HCT116 (cell line): ENCODE measurements at regions not wholly inside any gene's neighbourhood (a gene's known extent, or its start where the extent isn't known, plus 50 kb on each side); places are given as distances from the start of the nearest gene placed in this dataset.

Source experiments
- ATF3 ChIP-seq: IDR thresholded peaks from 2 replicates; pipeline ENCODE4 v1.6.1; 2012
- CTCF ChIP-seq, 3 experiments: fragments of 200-600 bp in 1 of 3; sonication (generic) in 1 of 3; IDR thresholded peaks in 2 of 3; conservative IDR thresholded peaks in 1 of 3; 2 replicates each; pipeline ENCODE4 v1.5.1; 2012 to 2017; ENCODE audit warnings: low read depth in 2 of 3, low read length in 2 of 3, antibody characterized with exemption in 1 of 3, borderline replicate concordance in 1 of 3, control low read depth in 1 of 3, mild to moderate bottlenecking in 1 of 3, mixed read lengths in 1 of 3, mixed run types in 1 of 3, moderate library complexity in 1 of 3; ENCODE audit not compliant: insufficient read depth in 1 of 3
- EGR1 ChIP-seq: IDR thresholded peaks from 2 replicates; pipeline ENCODE4 v1.6.1; 2012; ENCODE audit warnings: low read depth
- EZH2 ChIP-seq: fragments of 200-600 bp; sonication (generic); IDR thresholded peaks from 2 replicates; pipeline ENCODE4 v1.6.1; 2017; ENCODE audit warnings: antibody characterized with exemption, mixed run types
- POLR2A ChIP-seq: IDR thresholded peaks from 2 replicates; pipeline ENCODE4 v1.7.0; 2011; ENCODE audit warnings: borderline replicate concordance; ENCODE audit not compliant: insufficient read depth, insufficient read length; ENCODE audit errors: extremely low read depth
- POLR2AphosphoS5 ChIP-seq: IDR thresholded peaks from 2 replicates; pipeline ENCODE4 v1.6.1; 2011; ENCODE audit warnings: mild to moderate bottlenecking, low read depth, low read length, moderate library complexity
- RAD21 ChIP-seq: IDR thresholded peaks from 2 replicates; pipeline ENCODE4 v1.6.1; 2012; ENCODE audit warnings: low read depth, mild to moderate bottlenecking
- SRF ChIP-seq: IDR thresholded peaks from 2 replicates; pipeline ENCODE4 v1.6.1; 2012; ENCODE audit warnings: low read depth
- YY1 ChIP-seq: IDR thresholded peaks from 2 replicates; pipeline ENCODE4 v1.6.1; 2011; ENCODE audit warnings: low read length, low read depth, moderate library complexity, mild to moderate bottlenecking; ENCODE audit not compliant: insufficient replicate concordance; ENCODE audit errors: extremely low read depth
- ZBTB33 ChIP-seq: IDR thresholded peaks from 2 replicates; pipeline ENCODE4 v1.6.1; 2011; ENCODE audit warnings: mild to moderate bottlenecking, low read length, moderate library complexity; ENCODE audit not compliant: insufficient replicate concordance; ENCODE audit errors: extremely low read depth
- ZNF274 ChIP-seq: fragments of 200-500 bp; sonication (Bioruptor generic); IDR thresholded peaks from 2 replicates; pipeline ENCODE4 v1.6.1; 2014; ENCODE audit warnings: mild to moderate bottlenecking, low read depth, low read length, inconsistent platforms
- TF ChIP-seq, protein P1 (sequence below): IDR thresholded peaks from 2 replicates; pipeline ENCODE4 v1.6.1; 2012
- TF ChIP-seq, protein P2 (sequence below): IDR thresholded peaks from 2 replicates; pipeline ENCODE4 v1.6.1; 2012; ENCODE audit warnings: low read depth

DNA sequence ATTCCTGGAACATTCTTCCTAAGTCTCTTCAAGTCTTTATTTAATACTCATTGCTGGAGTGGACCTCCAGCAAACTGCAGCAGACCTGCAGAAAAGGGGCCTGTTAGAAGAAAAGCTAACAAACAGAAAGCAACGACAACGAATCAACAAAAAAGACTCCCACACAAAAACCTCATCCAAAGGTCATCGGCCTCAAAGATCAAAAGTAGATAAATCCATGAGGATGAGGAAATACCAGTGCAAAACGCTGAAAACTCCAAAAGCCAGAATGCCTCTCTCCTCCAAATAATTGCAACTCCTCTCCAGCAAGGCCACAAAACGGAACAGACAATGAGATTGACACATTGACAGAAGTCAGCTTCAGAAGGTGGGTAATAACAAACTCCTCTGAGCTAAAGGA lies 472.2 kb downstream of the C12orf50 start:
- no peak for TF ChIP-seq CTCF (IDR thresholded peaks at IDR 0.05 in 2 of 3, conservative IDR thresholded peaks at IDR 0.05 in 1 of 3; ENCODE audit: borderline replicate concordance in 1 of 3, insufficient read depth in 1 of 3, low read depth in 2 of 3, low read length in 2 of 3)
- TF ChIP-seq SRF: no peak
- TF ChIP-seq EGR1: no peak
- TF ChIP-seq, protein P1, sequence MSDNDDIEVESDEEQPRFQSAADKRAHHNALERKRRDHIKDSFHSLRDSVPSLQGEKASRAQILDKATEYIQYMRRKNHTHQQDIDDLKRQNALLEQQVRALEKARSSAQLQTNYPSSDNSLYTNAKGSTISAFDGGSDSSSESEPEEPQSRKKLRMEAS: no peak
- TF ChIP-seq EZH2: no peak
- no peak for TF ChIP-seq POLR2A
- TF ChIP-seq YY1: no peak
- TF ChIP-seq RAD21: no peak
- TF ChIP-seq POLR2AphosphoS5: no peak
- no peak for TF ChIP-seq ZNF274
- TF ChIP-seq, protein P2, sequence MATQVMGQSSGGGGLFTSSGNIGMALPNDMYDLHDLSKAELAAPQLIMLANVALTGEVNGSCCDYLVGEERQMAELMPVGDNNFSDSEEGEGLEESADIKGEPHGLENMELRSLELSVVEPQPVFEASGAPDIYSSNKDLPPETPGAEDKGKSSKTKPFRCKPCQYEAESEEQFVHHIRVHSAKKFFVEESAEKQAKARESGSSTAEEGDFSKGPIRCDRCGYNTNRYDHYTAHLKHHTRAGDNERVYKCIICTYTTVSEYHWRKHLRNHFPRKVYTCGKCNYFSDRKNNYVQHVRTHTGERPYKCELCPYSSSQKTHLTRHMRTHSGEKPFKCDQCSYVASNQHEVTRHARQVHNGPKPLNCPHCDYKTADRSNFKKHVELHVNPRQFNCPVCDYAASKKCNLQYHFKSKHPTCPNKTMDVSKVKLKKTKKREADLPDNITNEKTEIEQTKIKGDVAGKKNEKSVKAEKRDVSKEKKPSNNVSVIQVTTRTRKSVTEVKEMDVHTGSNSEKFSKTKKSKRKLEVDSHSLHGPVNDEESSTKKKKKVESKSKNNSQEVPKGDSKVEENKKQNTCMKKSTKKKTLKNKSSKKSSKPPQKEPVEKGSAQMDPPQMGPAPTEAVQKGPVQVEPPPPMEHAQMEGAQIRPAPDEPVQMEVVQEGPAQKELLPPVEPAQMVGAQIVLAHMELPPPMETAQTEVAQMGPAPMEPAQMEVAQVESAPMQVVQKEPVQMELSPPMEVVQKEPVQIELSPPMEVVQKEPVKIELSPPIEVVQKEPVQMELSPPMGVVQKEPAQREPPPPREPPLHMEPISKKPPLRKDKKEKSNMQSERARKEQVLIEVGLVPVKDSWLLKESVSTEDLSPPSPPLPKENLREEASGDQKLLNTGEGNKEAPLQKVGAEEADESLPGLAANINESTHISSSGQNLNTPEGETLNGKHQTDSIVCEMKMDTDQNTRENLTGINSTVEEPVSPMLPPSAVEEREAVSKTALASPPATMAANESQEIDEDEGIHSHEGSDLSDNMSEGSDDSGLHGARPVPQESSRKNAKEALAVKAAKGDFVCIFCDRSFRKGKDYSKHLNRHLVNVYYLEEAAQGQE: no peak
- TF ChIP-seq ATF3: no peak
- no peak for TF ChIP-seq ZBTB33
